GM18873 (cell line): ENCODE measurements at regions not wholly inside any gene's neighbourhood (a gene's known extent, or its start where the extent isn't known, plus 50 kb on each side); places are given as distances from the start of the nearest gene placed in this dataset.

Experiments used
- ATAC-seq: cut with Tn5 transposase; IDR thresholded peaks from one replicate; pipeline ENCODE4 v1.9.1; 2021; ENCODE audit warnings: mild to moderate bottlenecking, moderate library complexity, moderate number of reproducible peaks; ENCODE audit not compliant: unreplicated experiment, low FRiP score

- ATAC-seq: no peak
Measured at GRCh38 chr7:41475801-41476459, 227.0 kb downstream of the INHBA start.

DNA sequence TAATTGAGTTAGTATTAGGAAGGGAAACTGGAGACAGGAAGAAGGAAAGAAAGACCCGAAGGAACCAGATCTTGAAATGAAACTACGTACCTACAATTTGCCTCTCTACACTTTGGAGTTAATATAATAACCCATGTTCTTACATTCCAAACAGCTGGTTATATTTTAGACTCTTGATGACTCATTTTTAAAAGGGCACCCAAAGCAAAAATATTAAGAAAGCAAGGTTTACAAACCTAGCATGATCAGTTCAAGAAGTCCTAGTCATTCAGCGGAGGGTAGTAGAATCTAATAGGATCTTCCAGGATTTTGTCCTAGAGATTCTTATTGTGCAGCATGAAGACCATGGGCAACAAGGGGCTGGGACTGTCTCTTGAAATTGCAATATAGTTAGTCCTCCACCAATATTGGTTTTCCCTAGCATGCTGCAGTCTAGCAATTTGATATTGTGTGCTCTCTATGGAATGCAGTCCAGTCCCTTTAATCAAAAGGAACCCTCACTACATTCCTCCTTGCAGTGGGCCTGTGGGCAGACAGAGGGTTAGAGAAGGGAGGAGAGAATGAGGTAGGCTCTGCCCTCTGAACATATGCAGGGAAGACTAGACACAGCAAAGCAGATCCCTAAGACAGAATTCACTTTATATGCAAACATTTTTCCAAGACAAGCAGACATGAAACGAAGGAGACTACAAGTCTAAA lies 230.3 kb downstream of the INHBA start:
- ATAC-seq: no peak

DNA sequence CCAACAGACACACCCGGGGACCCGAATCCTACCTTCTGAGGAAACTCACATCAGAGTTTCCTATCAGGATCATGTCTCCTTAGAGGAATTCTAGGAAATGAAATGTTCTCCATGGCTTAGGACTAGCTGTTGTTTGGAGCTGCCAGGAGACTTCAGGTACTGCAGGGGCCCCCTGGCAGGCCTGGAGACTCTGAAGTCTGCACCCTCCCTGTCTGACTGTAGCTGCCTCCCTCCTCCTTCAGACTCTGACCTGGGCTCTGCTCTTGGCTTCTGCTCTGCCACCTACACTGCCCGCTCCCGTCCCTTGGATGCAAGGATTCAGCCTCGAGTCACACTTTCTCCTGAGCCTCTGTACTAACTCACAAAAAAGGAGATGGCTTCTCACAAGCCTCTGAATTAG lies 232.8 kb downstream of the INHBA start:
- ATAC-seq: no peak

DNA sequence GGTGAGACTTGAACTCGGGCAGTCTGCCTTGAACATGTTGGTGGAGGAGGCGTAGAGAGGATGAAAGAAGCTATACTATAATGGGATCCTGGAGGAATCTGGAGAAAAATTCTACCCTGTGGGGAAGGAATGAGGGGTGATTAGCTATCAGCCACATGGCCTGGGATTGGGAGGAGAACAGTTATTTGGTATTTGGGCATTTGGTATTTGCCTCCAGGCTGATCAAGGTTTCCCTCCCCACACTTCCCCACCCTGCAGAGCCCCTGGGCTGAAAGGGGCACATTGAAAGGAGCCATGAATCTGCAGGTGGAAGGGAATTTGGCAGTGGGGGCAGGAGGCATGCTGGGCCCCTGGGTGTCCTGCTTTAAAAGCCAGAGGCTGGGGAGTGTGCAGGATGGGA lies 235.3 kb downstream of the INHBA start:
- no peak for ATAC-seq

- ATAC-seq: no peak
Measured at GRCh38 chr7:41466760-41467384, 236.0 kb downstream of the INHBA start.

DNA sequence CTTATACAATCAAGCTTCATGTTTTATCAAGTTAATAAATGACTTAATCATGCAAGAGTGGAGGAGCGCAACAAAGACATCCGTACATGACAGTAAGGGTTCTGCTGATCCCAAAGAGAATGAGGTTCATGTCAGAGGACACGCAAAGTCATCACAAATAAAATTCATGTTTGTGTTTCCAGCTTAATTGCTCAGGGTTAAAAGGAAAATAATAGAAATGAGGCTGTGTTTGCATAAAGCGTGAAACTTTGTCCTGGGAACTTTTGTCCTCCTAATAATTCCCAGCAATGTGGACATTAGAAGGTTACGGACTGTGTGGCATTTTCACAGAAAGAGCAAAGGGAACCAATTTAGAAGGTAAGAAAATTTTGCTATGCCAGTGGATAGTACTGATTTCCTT lies 237.3 kb downstream of the INHBA start:
- no peak for ATAC-seq

GRCh38 chr7:41463770-41464470 lies 239.0 kb downstream of the INHBA start:
- ATAC-seq: no peak

- ATAC-seq: no peak
Measured at GRCh38 chr7:41459623-41460261, 243.1 kb downstream of the INHBA start.

DNA sequence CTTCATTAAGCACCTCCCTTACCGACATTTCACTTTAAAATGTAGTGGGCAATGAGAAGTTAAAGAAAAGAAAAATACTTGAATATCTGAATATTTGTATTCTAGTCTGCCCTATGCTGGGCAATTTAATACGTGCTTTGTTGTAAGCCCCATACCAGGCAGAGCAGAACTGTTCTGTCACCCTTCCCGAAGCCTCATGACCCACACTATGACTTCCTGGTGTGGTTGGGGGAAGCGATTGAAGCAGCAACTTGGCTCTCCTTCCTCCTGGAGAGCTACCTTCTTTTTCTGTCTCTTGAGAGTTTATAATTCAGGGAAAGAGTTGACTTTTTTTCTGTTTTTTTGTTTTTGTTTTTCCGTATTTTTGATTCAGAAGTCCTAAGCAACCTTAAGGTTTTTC lies 243.7 kb downstream of the INHBA start:
- ATAC-seq: no peak

DNA sequence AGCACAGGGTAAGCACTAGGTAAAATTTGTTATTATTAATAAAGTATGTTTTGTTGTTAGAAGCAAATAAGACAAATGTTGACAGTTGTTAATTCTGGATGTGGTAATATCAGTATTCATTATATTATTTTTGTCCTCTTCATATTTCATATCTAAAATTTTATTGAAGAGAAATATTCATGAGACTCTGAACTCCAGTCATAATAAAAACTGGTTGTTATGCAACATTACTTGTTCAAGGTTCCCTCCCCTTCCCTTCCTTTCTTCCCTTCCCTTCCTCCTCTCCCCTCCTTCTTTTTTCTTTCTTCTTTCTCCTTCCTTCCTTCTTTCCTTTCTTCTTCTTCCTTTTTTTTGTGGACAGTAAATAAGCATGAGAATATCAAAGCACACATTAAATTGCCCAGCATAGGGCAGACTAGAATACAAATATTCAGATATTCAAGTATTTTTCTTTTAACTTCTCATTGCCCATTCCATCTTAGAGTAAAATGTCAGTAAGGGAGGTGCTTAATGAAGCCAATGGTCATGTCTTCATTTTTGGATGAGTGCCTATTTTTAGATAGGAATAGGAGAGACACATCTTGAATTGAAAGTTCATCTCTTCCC lies 245.0 kb downstream of the INHBA start:
- ATAC-seq: no peak

DNA sequence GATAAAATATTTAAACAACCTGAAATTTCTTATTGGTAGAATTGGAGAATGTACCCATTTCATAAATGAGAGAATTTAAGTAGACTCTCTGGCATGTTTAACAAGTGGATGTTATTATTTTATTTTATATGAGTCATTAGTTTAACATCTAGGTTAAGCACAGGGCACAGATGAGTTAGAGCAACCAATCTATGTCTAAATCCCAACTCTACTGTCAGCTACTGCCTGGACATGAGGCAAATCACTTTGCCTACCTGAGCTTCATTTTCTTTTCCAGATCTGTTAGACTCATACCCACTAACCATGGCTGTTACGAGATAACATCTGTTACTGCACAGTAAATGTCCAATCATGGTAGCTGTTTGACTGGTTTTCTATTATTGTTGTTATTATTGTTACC lies 251.1 kb downstream of the INHBA start:
- no peak for ATAC-seq

DNA sequence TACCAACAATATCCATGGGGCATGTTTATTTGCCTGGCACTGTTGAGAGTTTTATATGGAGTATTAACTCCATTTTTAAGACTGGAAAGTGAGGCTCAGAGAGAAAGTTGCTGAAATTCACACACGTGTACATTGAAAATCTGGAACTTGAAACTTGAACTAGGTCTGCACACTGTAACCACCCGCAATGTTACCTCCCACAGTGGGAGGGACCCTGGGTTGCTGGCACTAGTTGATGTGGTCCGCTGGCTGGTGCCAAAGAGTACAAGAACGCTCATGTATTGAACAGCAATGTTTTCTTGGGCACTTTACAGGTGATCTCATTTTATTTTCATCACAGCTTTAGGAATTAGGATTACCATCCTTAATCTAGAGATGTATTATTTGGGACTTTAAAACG lies 253.2 kb downstream of the INHBA start:
- ATAC-seq: no peak

- no peak for ATAC-seq
Measured at GRCh38 chr7:41449286-41449685, 253.6 kb downstream of the INHBA start.

- ATAC-seq: no peak
Measured at GRCh38 chr7:41448104-41448503, 254.8 kb downstream of the INHBA start.

GRCh38 chr7:41447450-41448042 lies 255.3 kb downstream of the INHBA start:
- ATAC-seq: no peak

DNA sequence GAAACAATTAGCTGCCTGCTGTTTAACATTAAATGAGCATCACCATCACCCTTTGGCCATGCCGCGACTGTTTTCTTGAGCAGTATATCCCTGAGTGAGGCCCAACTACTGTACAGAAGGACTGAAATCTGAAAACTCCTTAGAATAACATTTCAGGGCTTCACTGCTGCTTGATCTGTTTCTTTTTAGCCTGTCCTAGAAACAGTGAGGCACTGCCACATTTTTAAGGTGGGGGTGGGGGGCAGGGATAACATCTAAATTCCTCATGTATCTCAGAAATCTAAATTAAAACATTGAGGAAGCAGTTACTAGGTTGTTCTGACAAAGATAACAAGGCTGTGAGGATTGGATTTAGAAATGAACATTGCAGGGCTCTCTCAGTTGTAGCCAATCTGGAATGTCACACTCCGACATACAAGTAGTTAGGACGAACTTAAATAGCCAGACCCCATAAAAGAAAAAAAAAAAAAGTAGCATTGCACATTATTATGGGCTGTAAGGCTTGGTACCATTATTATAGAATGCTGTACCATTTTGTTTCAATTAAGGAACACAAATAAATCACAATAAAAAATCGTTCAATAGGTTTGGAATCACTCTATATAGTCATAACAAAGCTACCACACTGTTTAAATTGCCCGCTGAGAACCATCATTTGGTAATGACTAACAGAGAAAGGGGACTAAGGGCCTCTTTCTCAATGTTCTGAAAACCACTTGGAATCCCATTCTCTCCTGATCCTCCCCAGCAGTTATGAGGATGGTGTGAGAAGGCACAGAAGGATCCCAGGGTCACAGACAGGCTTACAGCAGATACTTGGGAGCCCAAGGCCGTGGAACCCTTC lies 256.1 kb downstream of the INHBA start:
- ATAC-seq: no peak

DNA sequence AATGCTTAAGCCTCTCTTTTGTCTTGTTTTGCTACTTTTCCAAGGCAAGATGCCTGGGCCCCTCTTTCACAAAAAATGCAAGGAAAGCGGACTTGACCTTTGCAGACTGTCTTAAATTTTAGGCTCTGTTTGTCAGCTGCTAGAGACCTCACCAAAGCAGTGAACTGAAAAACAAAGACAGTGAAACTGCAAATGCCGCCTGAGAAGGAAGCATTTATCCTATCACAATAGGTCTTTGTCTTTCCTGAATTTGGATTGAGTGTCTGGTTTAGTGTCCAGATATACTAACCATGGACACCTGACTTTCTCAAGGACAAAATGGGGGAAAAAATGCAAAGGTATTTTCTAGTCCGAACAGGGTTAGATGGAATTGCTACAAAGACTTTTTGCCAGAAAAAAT lies 256.9 kb downstream of the INHBA start:
- no peak for ATAC-seq

GRCh38 chr7:41445432-41445831 lies 257.5 kb downstream of the INHBA start:
- ATAC-seq: no peak

DNA sequence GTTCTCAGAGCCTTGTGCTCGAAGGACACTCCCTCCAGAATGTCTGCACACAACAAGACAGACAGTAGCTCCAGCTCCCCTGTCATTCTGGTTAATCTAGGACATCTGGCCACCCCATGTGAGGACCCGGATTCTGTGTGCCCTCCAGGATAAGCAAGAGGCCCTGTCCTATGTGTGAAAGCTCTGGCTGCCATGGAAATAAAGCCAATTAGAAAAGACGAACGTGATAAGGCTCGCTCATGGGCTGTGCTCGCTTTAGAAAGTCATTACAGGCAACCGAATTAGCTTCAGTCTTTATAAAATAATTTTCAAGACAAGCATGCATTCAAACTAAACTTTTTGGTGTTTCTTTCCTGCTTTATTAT lies 263.4 kb downstream of the INHBA start:
- no peak for ATAC-seq
